GM10248 (cell line): ENCODE measurements at regions not wholly inside any gene's neighbourhood (a gene's known extent, or its start where the extent isn't known, plus 50 kb on each side); places are given as distances from the start of the nearest gene placed in this dataset.

Source experiments
- CTCF ChIA-PET: fragments of 300-600 bp; sonication (Branson Sonifier 250); formaldehyde crosslinking; extraction: SDS; loops from one replicate; lab custom pipeline; 2021; ENCODE audit warnings: antibody characterized with exemption; lab: Yijun Ruan, JAX
- POLR2A ChIA-PET: fragments of 350-650 bp; sonication (Branson Sonifier 250); formaldehyde crosslinking; extraction: SDS; loops from one replicate; lab custom pipeline; 2020; ENCODE audit warnings: antibody characterized with exemption; lab: Yijun Ruan, JAX
- DNase-seq: peaks from one replicate; pipeline ENCODE4 v3.0.0; 2012; ENCODE audit errors: extremely low spot score
- TF ChIP-seq, protein P1 (sequence below): IDR thresholded peaks from 2 replicates; pipeline ENCODE4 v1.5.1; 2012; ENCODE audit warnings: mild to moderate bottlenecking, low read depth; ENCODE audit errors: extremely low read depth, missing control alignments, control extremely low read depth

DNA sequence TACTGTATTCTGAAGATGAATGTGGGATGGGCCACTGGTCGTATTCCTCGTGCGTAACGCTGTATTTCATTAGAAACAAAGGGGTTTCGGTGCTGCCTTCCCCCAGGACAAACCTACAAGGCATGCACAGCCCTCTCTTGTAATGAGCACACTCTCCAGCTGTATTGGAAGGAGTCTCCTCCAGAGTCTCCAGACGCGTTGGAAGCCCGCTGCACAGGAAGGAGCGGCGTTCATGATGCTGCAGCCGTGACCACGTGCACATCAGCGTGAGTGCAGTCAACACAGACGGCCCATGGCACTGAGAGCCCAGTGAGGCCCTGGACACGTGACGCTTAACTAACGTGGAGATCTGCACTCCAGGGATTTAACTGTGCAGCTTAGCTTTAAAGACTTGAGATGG lies 209.0 kb upstream of the IRX1 start:
- ChIA-PET CTCF (interaction anchor here (0.7 kb wide), 1 partner anchor 25 kb away, joined by 3 read pairs; no protein-coding TSS in a partner anchor), POLR2A (no interaction called here)
- no peak for DNase-seq
- TF ChIP-seq, protein P1, sequence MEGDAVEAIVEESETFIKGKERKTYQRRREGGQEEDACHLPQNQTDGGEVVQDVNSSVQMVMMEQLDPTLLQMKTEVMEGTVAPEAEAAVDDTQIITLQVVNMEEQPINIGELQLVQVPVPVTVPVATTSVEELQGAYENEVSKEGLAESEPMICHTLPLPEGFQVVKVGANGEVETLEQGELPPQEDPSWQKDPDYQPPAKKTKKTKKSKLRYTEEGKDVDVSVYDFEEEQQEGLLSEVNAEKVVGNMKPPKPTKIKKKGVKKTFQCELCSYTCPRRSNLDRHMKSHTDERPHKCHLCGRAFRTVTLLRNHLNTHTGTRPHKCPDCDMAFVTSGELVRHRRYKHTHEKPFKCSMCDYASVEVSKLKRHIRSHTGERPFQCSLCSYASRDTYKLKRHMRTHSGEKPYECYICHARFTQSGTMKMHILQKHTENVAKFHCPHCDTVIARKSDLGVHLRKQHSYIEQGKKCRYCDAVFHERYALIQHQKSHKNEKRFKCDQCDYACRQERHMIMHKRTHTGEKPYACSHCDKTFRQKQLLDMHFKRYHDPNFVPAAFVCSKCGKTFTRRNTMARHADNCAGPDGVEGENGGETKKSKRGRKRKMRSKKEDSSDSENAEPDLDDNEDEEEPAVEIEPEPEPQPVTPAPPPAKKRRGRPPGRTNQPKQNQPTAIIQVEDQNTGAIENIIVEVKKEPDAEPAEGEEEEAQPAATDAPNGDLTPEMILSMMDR, result no peak

DNA sequence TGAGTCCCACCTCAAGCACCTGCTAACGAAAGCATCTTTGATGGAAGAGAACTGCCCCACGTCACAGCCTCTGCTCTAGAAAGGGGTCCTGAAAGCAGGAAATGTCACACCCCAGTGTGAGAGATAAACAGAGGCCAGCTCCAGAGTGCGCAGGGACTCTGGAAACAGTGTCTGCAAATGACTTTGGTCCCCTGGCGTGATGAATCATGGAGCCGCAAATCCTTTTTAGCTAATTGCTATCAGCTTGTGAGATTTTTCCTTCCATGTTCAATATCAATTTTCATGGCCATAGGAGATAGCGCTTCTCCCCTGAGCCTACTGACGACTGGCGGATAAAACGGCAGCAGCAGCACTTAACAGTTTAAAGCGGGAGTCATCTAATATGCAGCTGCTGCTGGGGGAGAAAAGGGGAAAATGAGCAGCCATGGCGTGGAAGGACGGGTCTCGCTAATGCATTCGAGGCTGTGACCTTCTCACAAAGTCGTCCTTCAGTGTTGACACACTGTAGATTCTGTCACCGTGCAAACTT lies 209.6 kb upstream of the IRX1 start:
- TF ChIP-seq, protein P1, result no peak
- DNase-seq, result no peak
- CTCF ChIA-PET, result interaction anchor here (0.7 kb wide), 1 partner anchor 25 kb away, joined by 3 read pairs; no protein-coding TSS in a partner anchor
- POLR2A ChIA-PET, result no interaction called here

DNA sequence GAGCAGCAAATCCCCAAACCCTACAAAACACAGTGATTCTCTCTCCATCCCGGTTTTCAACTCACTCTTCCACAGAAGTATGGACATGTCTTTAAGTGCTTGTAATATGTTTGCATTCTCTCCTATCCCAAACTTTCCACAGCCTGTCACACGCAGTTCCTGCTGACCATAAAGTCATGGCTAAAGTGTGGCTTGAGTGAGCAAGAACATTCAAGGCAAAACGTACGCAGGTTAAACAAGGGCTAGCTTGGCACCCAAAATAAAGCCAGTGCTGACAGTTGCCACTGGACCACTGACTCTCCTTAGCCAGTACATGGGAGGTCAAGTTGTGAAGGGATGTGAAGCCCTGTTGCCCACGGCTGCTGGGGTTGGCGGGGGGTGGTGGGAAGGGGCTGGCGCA lies 211.1 kb upstream of the IRX1 start:
- TF ChIP-seq, protein P1, result no peak
- ChIA-PET CTCF (no interaction called here), POLR2A (no interaction called here)
- no peak for DNase-seq

DNA sequence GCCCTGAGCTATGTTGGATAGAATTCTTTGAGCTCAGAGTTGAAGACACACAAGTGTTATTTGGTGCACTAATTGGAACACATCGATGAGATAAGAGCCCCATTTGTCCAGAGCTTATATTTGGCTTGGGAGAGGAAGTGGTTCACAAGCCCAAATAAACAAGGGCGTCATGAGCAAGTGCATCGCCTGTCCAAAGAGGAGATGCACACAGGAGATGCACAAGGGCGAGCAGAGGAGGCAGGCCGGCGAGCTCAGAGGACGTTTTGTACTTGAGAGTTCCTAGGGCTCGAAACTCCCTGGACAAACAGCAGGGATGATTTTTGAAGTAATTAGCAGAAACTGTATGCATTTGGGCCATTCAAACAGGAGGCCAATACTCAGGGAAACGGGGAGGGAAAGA lies 212.8 kb upstream of the IRX1 start:
- POLR2A ChIA-PET, result no interaction called here
- CTCF ChIA-PET, result no interaction called here
- TF ChIP-seq, protein P1, result no peak
- DNase-seq, result no peak

DNA sequence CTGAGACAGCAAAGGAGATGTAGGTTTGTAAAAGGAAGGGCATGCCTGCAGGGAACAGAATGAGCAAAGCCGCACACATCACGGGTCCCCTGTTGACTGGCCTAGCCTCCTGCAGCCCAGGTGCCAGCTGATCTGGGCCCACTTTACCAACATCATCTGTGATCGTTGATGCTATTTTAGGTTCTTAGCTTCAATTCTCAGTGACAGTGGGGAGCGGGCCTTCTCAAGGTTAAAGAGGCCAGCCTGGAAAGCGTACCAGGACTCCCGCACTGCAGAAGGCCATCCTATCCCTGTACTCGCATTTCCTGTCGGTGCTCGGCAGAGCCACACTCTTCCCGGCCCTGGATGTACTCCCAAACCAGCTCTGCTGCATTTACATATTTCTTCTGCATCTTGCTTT lies 213.5 kb upstream of the IRX1 start:
- no peak for DNase-seq
- CTCF ChIA-PET, result no interaction called here
- POLR2A ChIA-PET, result no interaction called here
- TF ChIP-seq, protein P1, result no peak

DNA sequence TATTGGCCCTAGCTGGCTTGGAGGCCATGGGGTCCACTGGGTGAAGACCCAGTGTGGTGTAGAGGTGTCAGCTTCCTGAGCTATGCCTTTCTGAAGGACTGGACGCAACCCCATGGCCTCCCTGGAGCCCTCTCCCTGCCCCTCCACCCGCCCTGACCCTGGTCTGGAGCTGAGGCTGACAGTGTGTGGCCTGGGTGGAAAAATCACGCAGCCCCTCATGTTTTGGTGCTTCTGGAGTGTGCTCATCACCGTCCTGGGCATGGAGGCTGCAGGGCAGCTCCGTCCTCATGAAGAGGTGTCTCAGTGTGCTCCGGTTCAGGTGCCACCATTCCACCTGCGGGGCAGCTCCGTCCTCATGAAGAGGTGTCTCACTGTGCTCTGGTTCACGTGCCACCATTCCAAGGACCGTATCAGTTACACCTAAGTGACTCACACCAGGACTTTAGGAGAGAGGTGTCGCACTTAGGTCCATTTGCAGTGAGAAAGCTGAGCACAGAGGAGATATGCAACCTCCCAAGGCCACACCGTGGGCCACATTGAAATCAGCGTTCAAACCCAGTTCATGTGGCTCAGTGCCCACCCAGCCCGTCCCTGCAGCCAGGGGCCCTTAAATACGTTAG lies 214.3 kb upstream of the IRX1 start:
- TF ChIP-seq, protein P1, result no peak
- ChIA-PET POLR2A (no interaction called here), CTCF (no interaction called here)
- no peak for DNase-seq
